Kidney epithelial cell (primary cell): ENCODE measurements at regions not wholly inside any gene's neighbourhood (a gene's known extent, or its start where the extent isn't known, plus 50 kb on each side); places are given as distances from the start of the nearest gene placed in this dataset.

Source experiments
- DNase-seq: peaks from one replicate; pipeline ENCODE4 v3.0.0-alpha.2; 2010; ENCODE audit warnings: low read depth
- H3K27me3 ChIP-seq: 2 replicates; pipeline ENCODE4 v1.6.0; 2011; ENCODE audit warnings: low read length; ENCODE audit not compliant: control insufficient read depth, insufficient read depth
- H3K36me3 ChIP-seq: 2 replicates; pipeline ENCODE4 v1.5.1; 2011; ENCODE audit warnings: low read length; ENCODE audit not compliant: control insufficient read depth, insufficient read depth
- H3K4me3 ChIP-seq: 2 replicates; pipeline ENCODE4 v1.5.1; 2011; ENCODE audit warnings: low read depth, mild to moderate bottlenecking, control low read depth, low read length
- TF ChIP-seq, protein P1 (sequence below): IDR thresholded peaks from 2 replicates; pipeline ENCODE4 v1.5.1; 2011; ENCODE audit warnings: mild to moderate bottlenecking, moderate library complexity, low read length, control low read depth, inconsistent platforms; ENCODE audit not compliant: insufficient read depth, poor library complexity, severe bottlenecking

DNA sequence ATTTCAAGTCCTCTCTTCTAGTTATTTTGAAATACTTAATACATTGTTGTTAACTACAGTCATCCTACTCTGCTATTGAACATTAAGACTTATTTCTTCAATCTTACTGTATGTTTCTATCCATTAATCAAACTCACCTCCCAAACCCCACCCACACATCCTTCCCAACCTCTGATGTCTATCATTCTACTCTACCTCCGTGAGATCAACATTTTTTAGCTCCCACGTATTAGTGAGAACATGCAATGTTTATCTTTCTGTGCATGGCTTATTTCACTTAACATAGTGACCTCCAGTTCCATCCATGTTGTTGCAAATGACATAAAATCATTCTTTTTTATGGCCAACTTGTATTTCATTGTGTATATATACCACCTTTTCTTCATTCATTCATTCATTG lies 236.6 kb upstream of the CTNNB1 start:
- Histone ChIP-seq H3K4me3 (no peak overlapping the region), H3K27me3 (no peaks in the 10 kb centered on the region), H3K36me3 (no peaks in the 10 kb centered on the region)
- DNase-seq = no peak
- TF ChIP-seq, protein P1, sequence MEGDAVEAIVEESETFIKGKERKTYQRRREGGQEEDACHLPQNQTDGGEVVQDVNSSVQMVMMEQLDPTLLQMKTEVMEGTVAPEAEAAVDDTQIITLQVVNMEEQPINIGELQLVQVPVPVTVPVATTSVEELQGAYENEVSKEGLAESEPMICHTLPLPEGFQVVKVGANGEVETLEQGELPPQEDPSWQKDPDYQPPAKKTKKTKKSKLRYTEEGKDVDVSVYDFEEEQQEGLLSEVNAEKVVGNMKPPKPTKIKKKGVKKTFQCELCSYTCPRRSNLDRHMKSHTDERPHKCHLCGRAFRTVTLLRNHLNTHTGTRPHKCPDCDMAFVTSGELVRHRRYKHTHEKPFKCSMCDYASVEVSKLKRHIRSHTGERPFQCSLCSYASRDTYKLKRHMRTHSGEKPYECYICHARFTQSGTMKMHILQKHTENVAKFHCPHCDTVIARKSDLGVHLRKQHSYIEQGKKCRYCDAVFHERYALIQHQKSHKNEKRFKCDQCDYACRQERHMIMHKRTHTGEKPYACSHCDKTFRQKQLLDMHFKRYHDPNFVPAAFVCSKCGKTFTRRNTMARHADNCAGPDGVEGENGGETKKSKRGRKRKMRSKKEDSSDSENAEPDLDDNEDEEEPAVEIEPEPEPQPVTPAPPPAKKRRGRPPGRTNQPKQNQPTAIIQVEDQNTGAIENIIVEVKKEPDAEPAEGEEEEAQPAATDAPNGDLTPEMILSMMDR = no peak

DNA sequence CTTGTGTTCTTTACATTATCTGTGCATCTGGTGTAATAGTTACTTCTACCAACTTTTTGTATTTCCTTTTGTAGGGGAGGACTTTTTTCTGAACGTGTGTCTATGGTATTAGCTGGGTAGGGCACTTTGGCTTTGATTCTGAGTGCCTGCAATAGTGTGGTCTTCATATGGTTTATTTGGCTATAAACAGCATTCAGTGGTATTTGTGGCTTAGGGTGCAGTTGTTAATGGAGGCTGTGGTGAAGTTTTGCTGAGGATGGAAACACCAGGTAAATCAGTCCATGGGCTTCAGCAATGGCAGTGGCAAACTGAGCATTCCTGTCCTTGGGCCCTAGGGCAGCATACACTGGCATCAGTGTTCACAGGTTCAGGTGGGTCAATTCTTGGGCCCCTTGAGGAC lies 230.6 kb upstream of the CTNNB1 start:
- Histone ChIP-seq H3K27me3 (no peaks in the 10 kb centered on the region), H3K36me3 (no peaks in the 10 kb centered on the region), H3K4me3 (no peak overlapping the region)
- DNase-seq = no peak
- TF ChIP-seq, protein P1 = no peak

DNA sequence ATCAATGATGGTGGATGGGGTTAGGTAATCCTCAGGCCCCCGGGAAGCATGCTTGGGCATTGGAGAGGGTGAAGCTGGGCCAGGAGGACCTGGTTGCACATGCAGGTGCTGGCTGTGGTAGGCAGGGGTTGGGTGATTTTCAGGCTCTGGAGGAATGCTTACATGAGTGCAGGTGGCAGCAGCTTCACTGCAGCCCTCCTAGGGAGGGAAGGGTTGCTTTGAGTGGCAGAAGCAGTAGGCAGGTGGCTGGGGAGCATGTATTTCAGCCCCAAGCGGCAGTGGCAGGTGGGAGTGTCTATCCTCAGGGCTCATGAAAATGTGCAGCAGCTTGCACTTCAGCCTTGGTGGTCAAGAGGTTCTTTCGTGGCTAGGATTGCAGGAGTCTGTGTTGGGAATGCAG lies 230.0 kb upstream of the CTNNB1 start:
- Histone ChIP-seq H3K4me3 (no peak overlapping the region), H3K36me3 (no peaks in the 10 kb centered on the region), H3K27me3 (no peaks in the 10 kb centered on the region)
- no peak for DNase-seq
- TF ChIP-seq, protein P1 = no peak

DNA sequence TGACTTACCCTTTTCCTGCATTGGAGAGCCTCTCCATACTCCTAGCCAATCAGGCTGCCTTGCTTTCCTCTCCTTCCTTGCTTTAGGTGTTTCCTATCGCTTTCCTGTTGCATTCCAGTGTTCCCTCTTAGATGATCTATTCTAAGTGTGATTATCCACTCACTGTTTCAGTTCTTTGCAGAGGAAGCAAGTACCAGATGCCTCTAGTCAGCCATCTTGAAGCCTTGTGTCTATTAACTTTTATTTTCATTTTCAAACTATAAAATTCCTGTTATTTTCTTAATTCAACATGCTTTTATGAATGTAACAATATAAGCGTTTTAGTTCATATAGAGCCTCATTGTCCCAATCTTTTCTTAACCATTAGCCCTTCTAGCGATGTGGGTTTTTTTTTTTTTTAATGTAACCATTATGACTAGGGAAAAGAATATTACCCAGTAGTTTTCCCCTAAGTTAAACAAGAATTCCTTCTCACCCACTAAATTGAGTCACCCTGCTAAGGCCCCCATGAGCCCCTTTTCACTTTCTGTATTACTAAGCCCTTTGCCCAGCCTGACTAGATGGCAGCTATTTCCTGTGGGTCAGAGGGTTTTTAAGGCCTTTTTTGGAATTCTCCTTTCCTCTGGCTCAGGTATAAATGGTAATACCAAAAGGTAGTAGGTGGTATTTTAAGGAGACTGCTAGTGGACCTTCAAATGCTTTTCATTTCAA lies 229.4 kb upstream of the CTNNB1 start:
- Histone ChIP-seq H3K27me3 (no peaks in the 10 kb centered on the region), H3K4me3 (no peak overlapping the region), H3K36me3 (no peaks in the 10 kb centered on the region)
- DNase-seq = no peak
- TF ChIP-seq, protein P1 = no peak

DNA sequence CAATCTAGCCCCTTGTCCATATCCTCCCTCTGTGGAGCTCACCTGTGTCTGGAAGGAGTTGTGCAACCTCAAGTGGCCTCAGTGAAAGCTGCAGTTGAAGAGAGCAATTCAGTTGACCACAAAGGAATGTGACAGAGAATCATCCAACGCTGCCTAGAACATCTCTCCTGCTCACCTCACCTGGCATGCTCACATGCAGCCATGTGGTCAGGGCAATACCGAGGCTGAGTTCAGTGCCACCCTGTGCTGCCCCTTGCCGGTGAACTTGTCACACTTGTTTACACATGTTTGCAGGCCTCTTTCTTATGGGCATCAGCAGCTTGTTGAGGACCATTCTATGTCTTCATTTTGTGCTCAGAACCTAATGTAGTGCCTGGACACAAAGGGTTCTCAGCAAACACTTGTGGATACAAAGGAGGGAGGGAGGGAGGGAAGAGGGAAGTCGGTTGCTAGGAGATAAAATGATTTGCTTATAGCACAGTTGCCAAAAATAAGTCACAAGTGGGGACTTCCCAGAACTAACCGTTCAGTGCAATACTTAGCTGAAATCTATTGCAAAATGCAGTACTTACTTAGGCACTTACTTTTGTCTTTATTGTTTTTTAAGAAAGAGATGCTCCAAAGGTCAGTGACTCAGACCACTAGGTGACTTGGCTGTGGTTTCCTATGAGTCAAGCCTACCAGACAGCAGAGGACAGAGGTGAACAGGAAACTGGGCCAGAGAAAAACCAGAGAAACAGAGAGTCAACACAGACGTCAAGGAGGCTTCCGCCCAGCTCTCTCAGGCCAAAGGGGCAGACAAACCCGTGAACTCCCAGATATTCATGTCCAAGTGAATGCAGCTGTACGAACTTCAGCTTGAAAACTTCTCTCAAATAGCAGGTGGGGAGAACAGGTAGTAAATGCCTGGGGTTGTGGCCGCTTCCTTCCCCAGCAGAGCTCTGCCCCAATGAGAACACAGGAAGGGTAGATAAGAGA lies 227.8 kb upstream of the CTNNB1 start:
- no peaks in the 10 kb centered on the region for H3K27me3 ChIP-seq
- H3K4me3 ChIP-seq = no peak overlapping the region
- no peaks in the 10 kb centered on the region for H3K36me3 ChIP-seq
- TF ChIP-seq, protein P1 = no peak
- DNase-seq = peak; percentile 99
